Breast epithelium (tissue), 3 donors: ENCODE measurements at regions not wholly inside any gene's neighbourhood (a gene's known extent, or its start where the extent isn't known, plus 50 kb on each side); places are given as distances from the start of the nearest gene placed in this dataset.

Experiments used
- CTCF ChIP-seq, 3 donors: fragments of 450-650 bp; IDR thresholded peaks; one replicate each; pipeline ENCODE4 v1.5.1; 2016 to 2017; ENCODE audit warnings: antibody characterized with exemption in 3 of 3, mild to moderate bottlenecking in 3 of 3, moderate library complexity in 3 of 3
- POLR2A ChIP-seq: fragments of 450-650 bp; IDR thresholded peaks from one replicate; pipeline ENCODE4 v1.6.1; 2016; ENCODE audit warnings: antibody characterized with exemption, mild to moderate bottlenecking, moderate library complexity
- POLR2AphosphoS5 ChIP-seq, 3 donors: sonication (generic); formaldehyde crosslinking; IDR thresholded peaks; one replicate each; pipeline ENCODE4 v1.6.1; 2017; ENCODE audit warnings: antibody characterized with exemption in 3 of 3

GRCh38 chr1:198929111-198929604 lies 290.3 kb downstream of the PTPRC start:
- TF ChIP-seq CTCF (IDR thresholded peaks at IDR 0.05) (no peak), POLR2AphosphoS5 (IDR thresholded peaks at IDR 0.05) (no peak), POLR2A (no peak)
